GM12878 (cell line): ENCODE measurements at regions not wholly inside any gene's neighbourhood (a gene's known extent, or its start where the extent isn't known, plus 50 kb on each side); places are given as distances from the start of the nearest gene placed in this dataset.

Experiments used
- CHD4 ChIP-seq: fragments of 200-600 bp; sonication (generic); IDR thresholded peaks from 2 replicates; pipeline ENCODE4 v1.6.1; 2016; ENCODE audit warnings: mild to moderate bottlenecking
- DPF2 ChIP-seq: fragments of 450-650 bp; IDR thresholded peaks from 2 replicates; pipeline ENCODE4 v1.6.1; 2017; ENCODE audit warnings: mild to moderate bottlenecking
- ELK1 ChIP-seq: IDR thresholded peaks from 2 replicates; pipeline ENCODE4 v1.6.1; 2012; ENCODE audit warnings: low read depth, low read length, improper control_type of control experiment
- GABPA ChIP-seq: IDR thresholded peaks from 2 replicates; pipeline ENCODE4 v1.6.1; 2014; ENCODE audit warnings: antibody characterized with exemption, low read depth, mild to moderate bottlenecking, inconsistent platforms
- MAX ChIP-seq: IDR thresholded peaks from 2 replicates; pipeline ENCODE4 v1.6.1; 2012; ENCODE audit warnings: low read depth, low read length, improper control_type of control experiment
- PRDM15 ChIP-seq: fragments of 450-650 bp; formaldehyde crosslinking; IDR thresholded peaks from 2 replicates; pipeline ENCODE4 v1.4.0; 2020; ENCODE audit warnings: mild to moderate bottlenecking, moderate library complexity
- ZNF207 ChIP-seq: fragments of 450-650 bp; IDR thresholded peaks from 2 replicates; pipeline ENCODE4 v1.6.1; 2014; ENCODE audit warnings: antibody characterized with exemption, mild to moderate bottlenecking, borderline replicate concordance
- ZNF592 ChIP-seq: fragments of 450-650 bp; IDR thresholded peaks from 2 replicates; pipeline ENCODE4 v1.6.1; 2017; ENCODE audit warnings: mild to moderate bottlenecking, moderate library complexity

- TF ChIP-seq PRDM15 (CRISPR knock-in tag): no peak
- no peak for TF ChIP-seq CHD4
- no peak for TF ChIP-seq ZNF592
- no peak for TF ChIP-seq GABPA
- TF ChIP-seq ELK1: no peak
- no peak for TF ChIP-seq MAX
- no peak for TF ChIP-seq DPF2
- TF ChIP-seq ZNF207: no peak
Measured at GRCh38 chr6:81865712-81866111, 113.2 kb upstream of the TENT5A start.
